IMR-90 (cell line): ENCODE measurements at regions not wholly inside any gene's neighbourhood (a gene's known extent, or its start where the extent isn't known, plus 50 kb on each side); places are given as distances from the start of the nearest gene placed in this dataset.

ENCODE experiments used
- CEBPB ChIP-seq: IDR thresholded peaks from 2 replicates; pipeline ENCODE4 v1.6.1; 2012; ENCODE audit warnings: low read depth, low read length, improper control_type of control experiment
- CHD1 ChIP-seq: IDR thresholded peaks from 2 replicates; pipeline ENCODE4 v1.6.1; 2012; ENCODE audit warnings: low read depth, low read length, improper control_type of control experiment
- CTCF ChIP-seq: conservative IDR thresholded peaks from 2 replicates; pipeline ENCODE4 v1.5.1; 2012; ENCODE audit warnings: mild to moderate bottlenecking, low read depth, low read length, improper control_type of control experiment
- FOS ChIP-seq: fragments of 150-350 bp; IDR thresholded peaks from 2 replicates; pipeline ENCODE4 v1.6.1; 2016; ENCODE audit warnings: low read depth, low read length
- MAFK ChIP-seq: IDR thresholded peaks from 2 replicates; pipeline ENCODE4 v1.6.1; 2012; ENCODE audit warnings: low read depth, low read length, improper control_type of control experiment
- MAZ ChIP-seq: IDR thresholded peaks from 2 replicates; pipeline ENCODE4 v1.6.1; 2012; ENCODE audit warnings: low read depth, mild to moderate bottlenecking, low read length, improper control_type of control experiment, moderate library complexity, borderline replicate concordance
- MXI1 ChIP-seq: IDR thresholded peaks from 2 replicates; pipeline ENCODE4 v1.6.1; 2012; ENCODE audit warnings: low read depth, mild to moderate bottlenecking, low read length, moderate library complexity, borderline replicate concordance
- POLR2A ChIP-seq: IDR thresholded peaks from 2 replicates; pipeline ENCODE4 v1.6.1; 2012; ENCODE audit warnings: mild to moderate bottlenecking, low read depth, low read length
- RAD21 ChIP-seq: IDR thresholded peaks from 2 replicates; pipeline ENCODE4 v1.6.1; 2012; ENCODE audit warnings: low read length, improper control_type of control experiment
- SMC3 ChIP-seq: fragments of 150-350 bp; IDR thresholded peaks from 2 replicates; pipeline ENCODE4 v1.6.1; 2016; ENCODE audit warnings: low read depth, mild to moderate bottlenecking, antibody characterized with exemption, low read length, moderate library complexity
- USF2 ChIP-seq: fragments of 150-350 bp; IDR thresholded peaks from 2 replicates; pipeline ENCODE4 v1.6.1; 2017; ENCODE audit warnings: mild to moderate bottlenecking, antibody characterized with exemption, low read length, low read depth

- no peak for TF ChIP-seq MXI1
- no peak for TF ChIP-seq POLR2A
- TF ChIP-seq CTCF, result no peak
- no peak for TF ChIP-seq CEBPB
- TF ChIP-seq MAFK, result no peak
- TF ChIP-seq CHD1, result no peak
- TF ChIP-seq RAD21, result no peak
- no peak for TF ChIP-seq MAZ
- TF ChIP-seq SMC3, result no peak
- TF ChIP-seq USF2, result no peak
- no peak for TF ChIP-seq FOS
Measured at GRCh38 chr3:5567113-5567512, 379.6 kb downstream of the EDEM1 start.
